ENCODE measurements at regions not wholly inside any gene's neighbourhood (a gene's known extent, or its start where the extent isn't known, plus 50 kb on each side); places are given as distances from the start of the nearest gene placed in this dataset.

- H3K4me1 ChIP-seq (ENCODE audit: control insufficient read depth in 1 of 2, insufficient read depth in 2 of 2, low read depth in 1 of 2, low read length in 1 of 2), result peaks cover 0 to 11% of the 10 kb centered on the region in 2 experiments; a peak in 3 of 4 replicates
Observed at GRCh38 chr12:75754698-75755097, 243.3 kb upstream of the KRR1 start.

GRCh38 chr12:75754141-75754540 lies 242.7 kb upstream of the KRR1 start:
- no peak overlapping the region for H3K4me3 ChIP-seq (ENCODE audit: low read depth in 2 of 2, low read length in 1 of 2)
- peaks cover 7% of the 10 kb centered on the region for H3F3A ChIP-seq (replicated peaks; ENCODE audit: insufficient read depth)
- no peak overlapping the region for H3K9ac ChIP-seq
- H3K36me3 ChIP-seq (replicated peaks in 1 of 2; ENCODE audit: control insufficient read depth in 1 of 2, insufficient read depth in 2 of 2, low read length in 1 of 2), result no peaks in the 10 kb centered on the region
- no peak overlapping the region for H3K4me2 ChIP-seq
- no peaks in the 10 kb centered on the region for H4K20me1 ChIP-seq (ENCODE audit: insufficient read depth)
- no peaks in the 10 kb centered on the region for H3K9me2 ChIP-seq
- no peaks in the 10 kb centered on the region for H3K9me3 ChIP-seq
- ChIA-PET POLR2A (no interaction called here), CTCF (interaction anchor here (0.6 to 1.3 kb wide), 3 partner anchors 11 to 94 kb away, joined by 3 to 4 read pairs (median 3); no protein-coding TSS in a partner anchor)
- H2AFZ ChIP-seq (ENCODE audit: low read depth), result no peak overlapping the region
- 98% methylated on average over 1 of the region's 1 CpG for WGBS (ENCODE audit: low lambda C conversion rate)
- no peaks in the 10 kb centered on the region for H3K27me3 ChIP-seq (ENCODE audit: insufficient read depth)
- no peaks in the 10 kb centered on the region for H3K79me2 ChIP-seq (ENCODE audit: insufficient read depth)
- peaks cover 0 to 7% of the 10 kb centered on the region in 2 experiments; a peak in 2 of 4 replicates for H3K4me1 ChIP-seq (ENCODE audit: control insufficient read depth in 1 of 2, insufficient read depth in 2 of 2, low read depth in 1 of 2, low read length in 1 of 2)
- TF ChIP-seq SIN3A (IDR thresholded peaks at IDR 0.05; ENCODE audit: borderline replicate concordance, low read depth, low read length), result no peak
- TF ChIP-seq JUND (IDR thresholded peaks at IDR 0.05), result no peak
- TF ChIP-seq, protein P1, sequence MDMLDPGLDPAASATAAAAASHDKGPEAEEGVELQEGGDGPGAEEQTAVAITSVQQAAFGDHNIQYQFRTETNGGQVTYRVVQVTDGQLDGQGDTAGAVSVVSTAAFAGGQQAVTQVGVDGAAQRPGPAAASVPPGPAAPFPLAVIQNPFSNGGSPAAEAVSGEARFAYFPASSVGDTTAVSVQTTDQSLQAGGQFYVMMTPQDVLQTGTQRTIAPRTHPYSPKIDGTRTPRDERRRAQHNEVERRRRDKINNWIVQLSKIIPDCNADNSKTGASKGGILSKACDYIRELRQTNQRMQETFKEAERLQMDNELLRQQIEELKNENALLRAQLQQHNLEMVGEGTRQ (IDR thresholded peaks at IDR 0.05; ENCODE audit: borderline replicate concordance, low read depth, low read length), result no peak
- no peak for DNase-seq
- H3K27ac ChIP-seq (ENCODE audit: low read depth in 2 of 2, low read length in 1 of 2), result no peak overlapping the region

More at GRCh38 chr12:75754698-75755097, 243.3 kb upstream of the KRR1 start:
- H3F3A ChIP-seq (replicated peaks; ENCODE audit: insufficient read depth), result peaks cover 12% of the 10 kb centered on the region
- H4K20me1 ChIP-seq (ENCODE audit: insufficient read depth), result no peaks in the 10 kb centered on the region
- no peak overlapping the region for H3K9ac ChIP-seq
- no peaks in the 10 kb centered on the region for H3K27me3 ChIP-seq (ENCODE audit: insufficient read depth)
- H3K9me3 ChIP-seq, result no peaks in the 10 kb centered on the region
- H3K9me2 ChIP-seq, result no peaks in the 10 kb centered on the region
- no peak overlapping the region for H3K4me2 ChIP-seq
- no peaks in the 10 kb centered on the region for H3K36me3 ChIP-seq (replicated peaks in 1 of 2; ENCODE audit: control insufficient read depth in 1 of 2, insufficient read depth in 2 of 2, low read length in 1 of 2)
- no peak for DNase-seq
- no peak overlapping the region for H3K4me3 ChIP-seq (ENCODE audit: low read depth in 2 of 2, low read length in 1 of 2)
- POLR2A ChIA-PET, result no interaction called here
- H3K27ac ChIP-seq (ENCODE audit: low read depth in 2 of 2, low read length in 1 of 2), result no peak overlapping the region
- CTCF ChIA-PET, result interaction anchor here (0.6 to 1.3 kb wide), 3 partner anchors 10 to 94 kb away, joined by 3 to 4 read pairs (median 3); no protein-coding TSS in a partner anchor
- TF ChIP-seq RCOR1 (IDR thresholded peaks at IDR 0.05; ENCODE audit: low read length) (no peak), JUND (IDR thresholded peaks at IDR 0.05) (no peak), EZH2phosphoT487 (IDR thresholded peaks at IDR 0.05; ENCODE audit: borderline replicate concordance, low read depth) (no peak), TEAD4 (IDR thresholded peaks at IDR 0.05; ENCODE audit: borderline replicate concordance, insufficient read depth) (no peak), TCF12 (IDR thresholded peaks at IDR 0.05) (no peak), SMC3 (IDR thresholded peaks at IDR 0.05; ENCODE audit: low read depth, low read length) (no peak), RXRA (IDR thresholded peaks at IDR 0.05; ENCODE audit: borderline replicate concordance, low read depth) (no peak)
- no peaks in the 10 kb centered on the region for H3K79me2 ChIP-seq (ENCODE audit: insufficient read depth)
- no peak overlapping the region for H2AFZ ChIP-seq (ENCODE audit: low read depth)

DNA sequence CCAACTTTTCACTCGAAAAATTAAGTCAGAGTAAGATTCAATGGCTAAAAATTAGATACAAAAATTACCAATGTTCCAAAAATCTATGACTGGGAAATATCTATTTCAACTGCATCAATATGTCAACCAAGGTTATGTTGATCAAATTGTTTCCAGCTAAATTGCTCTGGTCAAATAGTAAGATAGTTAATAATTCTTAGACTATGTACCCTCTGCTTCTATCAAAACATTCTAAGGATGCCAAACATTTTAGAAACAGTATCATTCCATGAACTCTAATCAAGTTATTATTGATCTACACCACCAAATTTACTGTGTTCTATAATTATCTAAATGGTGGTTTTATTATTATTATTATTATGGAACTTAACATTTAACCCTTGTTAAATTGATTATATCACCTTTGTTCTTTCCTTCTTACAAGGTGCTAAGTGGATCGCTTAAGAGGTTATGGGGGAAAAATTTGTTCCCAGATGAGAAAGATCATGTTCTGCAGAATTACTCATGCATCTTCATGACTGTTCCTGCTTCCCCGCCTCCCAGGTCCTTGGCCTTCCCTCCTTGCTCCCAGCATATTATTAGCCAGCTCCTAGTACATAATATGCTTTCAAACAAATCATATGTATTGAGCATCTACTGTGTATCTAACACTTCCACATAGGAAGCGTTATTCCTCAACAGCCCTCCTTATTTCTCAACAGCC lies 240.5 kb upstream of the KRR1 start:
- no peak overlapping the region for H3K4me3 ChIP-seq (ENCODE audit: low read depth in 2 of 2, low read length in 1 of 2)
- WGBS (ENCODE audit: low lambda C conversion rate), result 69% methylated on average over 4 of the region's 4 CpGs
- H3K36me3 ChIP-seq (replicated peaks in 1 of 2; ENCODE audit: control insufficient read depth in 1 of 2, insufficient read depth in 2 of 2, low read length in 1 of 2), result no peaks in the 10 kb centered on the region
- peaks cover 15% of the 10 kb centered on the region for H3F3A ChIP-seq (replicated peaks; ENCODE audit: insufficient read depth)
- H3K27ac ChIP-seq (ENCODE audit: low read depth in 2 of 2, low read length in 1 of 2), result peak overlapping the region in 1 of 2 experiments; percentile 72; a peak in 2 of 4 replicates
- no peaks in the 10 kb centered on the region for H3K9me2 ChIP-seq
- H3K4me2 ChIP-seq, result 0 out of 2 replicates have a peak overlapping the region, but pooled peaks have one; percentile 27
- H3K4me1 ChIP-seq (ENCODE audit: control insufficient read depth in 1 of 2, insufficient read depth in 2 of 2, low read depth in 1 of 2, low read length in 1 of 2), result peaks cover 0 to 7% of the 10 kb centered on the region in 2 experiments; a peak in 2 of 4 replicates
- H3K9me3 ChIP-seq, result no peaks in the 10 kb centered on the region
- H3K9ac ChIP-seq, result no peak overlapping the region
- 0 out of 2 replicates have a peak overlapping the region, but pooled peaks have one; percentile 12 for H2AFZ ChIP-seq (ENCODE audit: low read depth)
- no peaks in the 10 kb centered on the region for H3K27me3 ChIP-seq (ENCODE audit: insufficient read depth)
- DNase-seq, result no peak
- ChIA-PET POLR2A (no interaction called here), CTCF (no interaction called here)
- no peaks in the 10 kb centered on the region for H3K79me2 ChIP-seq (ENCODE audit: insufficient read depth)
- H4K20me1 ChIP-seq (ENCODE audit: insufficient read depth), result no peaks in the 10 kb centered on the region
- TF ChIP-seq SIN3A (IDR thresholded peaks at IDR 0.05; ENCODE audit: borderline replicate concordance, low read depth, low read length) (no peak), ZBTB33 (IDR thresholded peaks at IDR 0.05; ENCODE audit: borderline replicate concordance, low read depth) (no peak), RXRA (IDR thresholded peaks at IDR 0.05; ENCODE audit: borderline replicate concordance, low read depth) (no peak), NRF1 (IDR thresholded peaks at IDR 0.05; ENCODE audit: low read depth, low read length) (no peak), NFIC (IDR thresholded peaks at IDR 0.05; ENCODE audit: borderline replicate concordance) (no peak), CHD2 (IDR thresholded peaks at IDR 0.05; ENCODE audit: low read length, partially characterized antibody) (no peak)
- TF ChIP-seq, protein P2, sequence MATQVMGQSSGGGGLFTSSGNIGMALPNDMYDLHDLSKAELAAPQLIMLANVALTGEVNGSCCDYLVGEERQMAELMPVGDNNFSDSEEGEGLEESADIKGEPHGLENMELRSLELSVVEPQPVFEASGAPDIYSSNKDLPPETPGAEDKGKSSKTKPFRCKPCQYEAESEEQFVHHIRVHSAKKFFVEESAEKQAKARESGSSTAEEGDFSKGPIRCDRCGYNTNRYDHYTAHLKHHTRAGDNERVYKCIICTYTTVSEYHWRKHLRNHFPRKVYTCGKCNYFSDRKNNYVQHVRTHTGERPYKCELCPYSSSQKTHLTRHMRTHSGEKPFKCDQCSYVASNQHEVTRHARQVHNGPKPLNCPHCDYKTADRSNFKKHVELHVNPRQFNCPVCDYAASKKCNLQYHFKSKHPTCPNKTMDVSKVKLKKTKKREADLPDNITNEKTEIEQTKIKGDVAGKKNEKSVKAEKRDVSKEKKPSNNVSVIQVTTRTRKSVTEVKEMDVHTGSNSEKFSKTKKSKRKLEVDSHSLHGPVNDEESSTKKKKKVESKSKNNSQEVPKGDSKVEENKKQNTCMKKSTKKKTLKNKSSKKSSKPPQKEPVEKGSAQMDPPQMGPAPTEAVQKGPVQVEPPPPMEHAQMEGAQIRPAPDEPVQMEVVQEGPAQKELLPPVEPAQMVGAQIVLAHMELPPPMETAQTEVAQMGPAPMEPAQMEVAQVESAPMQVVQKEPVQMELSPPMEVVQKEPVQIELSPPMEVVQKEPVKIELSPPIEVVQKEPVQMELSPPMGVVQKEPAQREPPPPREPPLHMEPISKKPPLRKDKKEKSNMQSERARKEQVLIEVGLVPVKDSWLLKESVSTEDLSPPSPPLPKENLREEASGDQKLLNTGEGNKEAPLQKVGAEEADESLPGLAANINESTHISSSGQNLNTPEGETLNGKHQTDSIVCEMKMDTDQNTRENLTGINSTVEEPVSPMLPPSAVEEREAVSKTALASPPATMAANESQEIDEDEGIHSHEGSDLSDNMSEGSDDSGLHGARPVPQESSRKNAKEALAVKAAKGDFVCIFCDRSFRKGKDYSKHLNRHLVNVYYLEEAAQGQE (IDR thresholded peaks at IDR 0.05; ENCODE audit: low read depth, low read length), result no peak
